IPS-11a (cell line): ENCODE measurements at regions not wholly inside any gene's neighbourhood (a gene's known extent, or its start where the extent isn't known, plus 50 kb on each side); places are given as distances from the start of the nearest gene placed in this dataset.

ENCODE experiments used
- H3K4me3 ChIP-seq: one replicate; pipeline ENCODE4 v1.5.1; 2013; ENCODE audit warnings: low read depth, low read length, control low read depth

GRCh38 chr2:136582628-136583205 lies 182.6 kb upstream of the THSD7B start:
- no peak overlapping the region for H3K4me3 ChIP-seq

- no peak overlapping the region for H3K4me3 ChIP-seq
Measured at GRCh38 chr2:136572335-136572734, 193.0 kb upstream of the THSD7B start.

GRCh38 chr2:136557203-136557602 lies 208.1 kb upstream of the THSD7B start:
- H3K4me3 ChIP-seq = no peak overlapping the region

GRCh38 chr2:136550181-136550580 lies 215.2 kb upstream of the THSD7B start:
- no peak overlapping the region for H3K4me3 ChIP-seq

GRCh38 chr2:136539355-136539754 lies 226.0 kb upstream of the THSD7B start:
- H3K4me3 ChIP-seq = no peak overlapping the region

GRCh38 chr2:136538489-136538888 lies 226.9 kb upstream of the THSD7B start:
- no peak overlapping the region for H3K4me3 ChIP-seq

- no peak overlapping the region for H3K4me3 ChIP-seq
Measured at GRCh38 chr2:136534811-136535210, 230.5 kb upstream of the THSD7B start.

GRCh38 chr2:136532171-136532570 lies 233.2 kb upstream of the THSD7B start:
- no peak overlapping the region for H3K4me3 ChIP-seq

GRCh38 chr2:136531731-136532130 lies 233.6 kb upstream of the THSD7B start:
- H3K4me3 ChIP-seq = no peak overlapping the region

GRCh38 chr2:136530146-136530545 lies 235.2 kb upstream of the THSD7B start:
- no peak overlapping the region for H3K4me3 ChIP-seq

- H3K4me3 ChIP-seq = no peak overlapping the region
Measured at GRCh38 chr2:136527560-136527959, 237.8 kb upstream of the THSD7B start.

GRCh38 chr2:136522724-136523123 lies 242.6 kb upstream of the THSD7B start:
- H3K4me3 ChIP-seq = no peak overlapping the region

- H3K4me3 ChIP-seq = no peak overlapping the region
Measured at GRCh38 chr2:136517716-136518115, 247.6 kb upstream of the THSD7B start.

GRCh38 chr2:136510244-136510643 lies 255.1 kb upstream of the THSD7B start:
- no peak overlapping the region for H3K4me3 ChIP-seq

- no peak overlapping the region for H3K4me3 ChIP-seq
Measured at GRCh38 chr2:136505462-136505861, 259.9 kb upstream of the THSD7B start.

- H3K4me3 ChIP-seq = no peak overlapping the region
Measured at GRCh38 chr2:136502660-136503059, 262.7 kb upstream of the THSD7B start.

- no peak overlapping the region for H3K4me3 ChIP-seq
Measured at GRCh38 chr2:136497709-136498108, 267.6 kb upstream of the THSD7B start.

GRCh38 chr2:136496966-136497365 lies 268.4 kb upstream of the THSD7B start:
- no peak overlapping the region for H3K4me3 ChIP-seq

GRCh38 chr2:136495636-136496035 lies 269.7 kb upstream of the THSD7B start:
- H3K4me3 ChIP-seq = no peak overlapping the region

GRCh38 chr2:136492901-136493300 lies 272.4 kb upstream of the THSD7B start:
- H3K4me3 ChIP-seq = no peak overlapping the region

- no peak overlapping the region for H3K4me3 ChIP-seq
Measured at GRCh38 chr2:136490100-136490499, 275.2 kb upstream of the THSD7B start.

GRCh38 chr2:136487421-136487820 lies 277.9 kb upstream of the THSD7B start:
- no peak overlapping the region for H3K4me3 ChIP-seq

GRCh38 chr2:136486115-136486514 lies 279.2 kb upstream of the THSD7B start:
- H3K4me3 ChIP-seq = no peak overlapping the region
